Colonic mucosa (tissue), 4 donors: ENCODE measurements at regions not wholly inside any gene's neighbourhood (a gene's known extent, or its start where the extent isn't known, plus 50 kb on each side); places are given as distances from the start of the nearest gene placed in this dataset.

Experiments
- DNase-seq: peaks from one replicate; pipeline ENCODE4 v3.0.0-alpha.2; 2020
- H3K27ac ChIP-seq: fragments of 200-600 bp; one replicate; pipeline ENCODE4 v1.8.0; 2021
- H3K27me3 ChIP-seq: fragments of 200-600 bp; one replicate; pipeline ENCODE4 v1.8.0; 2021
- H3K36me3 ChIP-seq: fragments of 200-600 bp; one replicate; pipeline ENCODE4 v1.8.0; 2021
- H3K4me1 ChIP-seq: fragments of 200-600 bp; one replicate; pipeline ENCODE4 v1.8.0; 2021; ENCODE audit warnings: mild to moderate bottlenecking
- H3K4me3 ChIP-seq: fragments of 200-600 bp; one replicate; pipeline ENCODE4 v1.8.0; 2021
- H3K9ac ChIP-seq, 2 donors: one replicate each; pipeline ENCODE4 v1.7.0; 2013; ENCODE audit warnings: control low read depth in 2 of 2, low read depth in 2 of 2, low read length in 2 of 2
- H3K9me3 ChIP-seq: fragments of 200-600 bp; one replicate; pipeline ENCODE4 v1.8.0; 2021
- CTCF ChIP-seq: fragments of 200-600 bp; IDR thresholded peaks from one replicate; pipeline ENCODE4 v1.8.0; 2022; ENCODE audit warnings: antibody characterized with exemption, mild to moderate bottlenecking
- intact Hi-C: fragments of 100-400 bp; cut with DNase I; formaldehyde crosslinking; loops from one replicate; pipeline ENCODE4 v1.14.1; 2022
- donor health status: healthy.
- donor health status: DM: no; HTN: no; CAD: no.
- donor health status: DM: no; HTN: no; CAD: no.

DNA sequence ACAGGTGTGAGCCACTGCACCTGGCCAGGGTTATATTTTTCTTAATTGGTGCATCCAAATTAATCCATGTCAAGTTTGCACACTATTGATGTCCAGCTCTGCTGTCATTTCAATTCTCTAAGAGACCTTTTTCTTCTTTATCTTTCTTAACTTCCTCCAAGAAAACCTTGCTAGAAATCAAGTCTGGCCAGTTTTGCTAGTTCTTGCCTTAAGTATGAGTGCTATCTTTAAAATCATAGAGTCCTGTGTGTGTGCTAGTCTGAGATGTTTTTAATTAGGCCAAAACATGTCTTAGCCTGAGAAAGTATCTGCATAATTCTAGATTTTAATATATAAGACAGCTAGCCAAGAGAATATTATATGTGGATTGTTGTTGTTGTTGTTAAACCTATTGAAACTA, 56.2 kb upstream of the SLC39A10 start:
- no peak overlapping the region for H3K27ac ChIP-seq
- H3K27me3 ChIP-seq = no peaks in the 10 kb centered on the region
- no peaks in the 10 kb centered on the region for H3K9me3 ChIP-seq
- TF ChIP-seq CTCF = no peak
- no peak overlapping the region for H3K4me3 ChIP-seq
- intact Hi-C loops = no loop called here
- H3K4me1 ChIP-seq = no peaks in the 10 kb centered on the region
- H3K36me3 ChIP-seq = no peaks in the 10 kb centered on the region
- no peak for DNase-seq
- H3K9ac ChIP-seq = no peak overlapping the region

DNA sequence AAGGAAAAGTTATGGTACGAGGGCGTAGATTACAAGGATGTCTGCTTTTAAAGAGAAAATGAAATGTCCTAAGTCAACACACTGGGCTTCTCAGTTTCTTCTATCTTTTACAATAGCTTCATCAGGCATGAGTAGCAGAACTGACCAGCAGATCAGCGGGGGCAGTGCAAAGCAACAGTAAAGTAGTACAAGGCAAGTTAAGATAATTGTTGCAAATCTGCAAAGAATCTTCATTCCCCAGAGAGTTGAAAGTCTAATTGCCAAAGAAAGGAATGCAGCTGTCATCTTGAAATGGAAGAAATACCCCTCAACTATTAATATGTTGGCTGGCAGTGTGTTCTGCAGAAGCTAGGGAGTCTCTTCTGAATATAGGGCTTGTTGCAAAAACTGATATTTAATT, 60.2 kb upstream of the SLC39A10 start:
- intact Hi-C loops = no loop called here
- Histone ChIP-seq H3K27ac (no peak overlapping the region), H3K9ac (no peak overlapping the region), H3K36me3 (no peaks in the 10 kb centered on the region), H3K27me3 (no peaks in the 10 kb centered on the region), H3K4me1 (no peaks in the 10 kb centered on the region), H3K9me3 (no peaks in the 10 kb centered on the region), H3K4me3 (no peak overlapping the region)
- no peak for DNase-seq
- TF ChIP-seq CTCF = no peak

- no peak for TF ChIP-seq CTCF
- no peak overlapping the region for H3K9ac ChIP-seq
- no peak overlapping the region for H3K4me3 ChIP-seq
- no peaks in the 10 kb centered on the region for H3K36me3 ChIP-seq
- no peak for DNase-seq
- H3K27ac ChIP-seq = no peak overlapping the region
- H3K4me1 ChIP-seq = no peaks in the 10 kb centered on the region
- intact Hi-C loops = no loop called here
- no peaks in the 10 kb centered on the region for H3K9me3 ChIP-seq
- no peaks in the 10 kb centered on the region for H3K27me3 ChIP-seq
Measured at GRCh38 chr2:195595825-195596224, 61.2 kb upstream of the SLC39A10 start.

- Histone ChIP-seq H3K9me3 (no peaks in the 10 kb centered on the region), H3K27ac (no peak overlapping the region), H3K27me3 (no peaks in the 10 kb centered on the region), H3K4me3 (no peak overlapping the region), H3K9ac (no peak overlapping the region), H3K36me3 (no peaks in the 10 kb centered on the region), H3K4me1 (no peaks in the 10 kb centered on the region)
- TF ChIP-seq CTCF = no peak
- intact Hi-C loops = no loop called here
- DNase-seq = no peak
Measured at GRCh38 chr2:195594919-195595694, 61.9 kb upstream of the SLC39A10 start.

- no peaks in the 10 kb centered on the region for H3K4me1 ChIP-seq
- H3K4me3 ChIP-seq = no peak overlapping the region
- no peaks in the 10 kb centered on the region for H3K36me3 ChIP-seq
- H3K9me3 ChIP-seq = no peaks in the 10 kb centered on the region
- no peak overlapping the region for H3K27ac ChIP-seq
- H3K27me3 ChIP-seq = no peaks in the 10 kb centered on the region
- intact Hi-C loops = no loop called here
- no peak overlapping the region for H3K9ac ChIP-seq
- no peak for TF ChIP-seq CTCF
- DNase-seq = no peak
Measured at GRCh38 chr2:195594248-195594647, 62.8 kb upstream of the SLC39A10 start.
